Loucy (cell line): ENCODE measurements at regions not wholly inside any gene's neighbourhood (a gene's known extent, or its start where the extent isn't known, plus 50 kb on each side); places are given as distances from the start of the nearest gene placed in this dataset.

Experiments used
- H2AFZ ChIP-seq: fragments of 200-600 bp; sonication (generic); 2 replicates; pipeline ENCODE4 v1.6.0; 2016; ENCODE audit warnings: antibody characterized with exemption, mild to moderate bottlenecking, low read length, moderate library complexity
- H3F3A ChIP-seq: fragments of 200-600 bp; 2 replicates; pipeline ENCODE4 v1.6.0; 2016; ENCODE audit warnings: antibody characterized with exemption, low read depth, mild to moderate bottlenecking
- H3K27me3 ChIP-seq: fragments of 200-600 bp; sonication (generic); 2 replicates; pipeline ENCODE4 v1.6.1; 2014; ENCODE audit warnings: low read length, mild to moderate bottlenecking; ENCODE audit not compliant: insufficient read depth, poor library complexity, severe bottlenecking
- H3K36me3 ChIP-seq: fragments of 200-600 bp; sonication (generic); 2 replicates; pipeline ENCODE4 v1.6.1; 2016; ENCODE audit warnings: low read length; ENCODE audit not compliant: insufficient read depth
- H3K4me1 ChIP-seq: fragments of 200-600 bp; sonication (generic); 2 replicates; pipeline ENCODE4 v1.5.1; 2014; ENCODE audit warnings: low read length, mild to moderate bottlenecking; ENCODE audit not compliant: insufficient read depth, poor library complexity, severe bottlenecking
- H3K4me2 ChIP-seq: fragments of 200-600 bp; sonication (generic); 2 replicates; pipeline ENCODE4 v1.6.0; 2014; ENCODE audit warnings: antibody characterized with exemption, low read length, low read depth, mild to moderate bottlenecking; ENCODE audit not compliant: poor library complexity, severe bottlenecking
- H3K4me3 ChIP-seq: fragments of 200-600 bp; sonication (generic); 2 replicates; pipeline ENCODE4 v1.5.1; 2014; ENCODE audit warnings: low read length, mild to moderate bottlenecking, mixed read lengths; ENCODE audit not compliant: poor library complexity, severe bottlenecking
- H3K79me2 ChIP-seq: fragments of 200-600 bp; sonication (generic); 2 replicates; pipeline ENCODE4 v1.6.1; 2014; ENCODE audit warnings: low read length; ENCODE audit not compliant: insufficient read depth
- H3K9ac ChIP-seq: fragments of 200-600 bp; sonication (generic); 2 replicates; pipeline ENCODE4 v1.6.0; 2014; ENCODE audit warnings: mild to moderate bottlenecking, low read depth, low read length, moderate library complexity; ENCODE audit not compliant: poor library complexity, severe bottlenecking
- H3K9me2 ChIP-seq: fragments of 200-600 bp; sonication (generic); replicated peaks from 2 replicates; pipeline ENCODE4 v1.6.1; 2016; ENCODE audit warnings: low read depth, low read length, mixed read lengths
- H3K9me3 ChIP-seq: fragments of 200-600 bp; sonication (generic); 2 replicates; pipeline ENCODE4 v1.6.1; 2014; ENCODE audit warnings: mild to moderate bottlenecking, antibody characterized with exemption, low read length, low read depth; ENCODE audit not compliant: insufficient read depth
- H4K20me1 ChIP-seq: fragments of 200-600 bp; sonication (generic); 2 replicates; pipeline ENCODE4 v1.6.0; 2014; ENCODE audit warnings: antibody characterized with exemption, low read length, mild to moderate bottlenecking; ENCODE audit not compliant: insufficient read depth, poor library complexity, severe bottlenecking
- CTCF ChIP-seq: fragments of 200-600 bp; sonication (generic); conservative IDR thresholded peaks from 2 replicates; pipeline ENCODE4 v1.5.1; 2014; ENCODE audit warnings: mild to moderate bottlenecking, antibody characterized with exemption, low read length
- EZH2phosphoT487 ChIP-seq: fragments of 200-600 bp; IDR thresholded peaks from 2 replicates; pipeline ENCODE4 v1.6.1; 2018; ENCODE audit warnings: antibody characterized with exemption, mild to moderate bottlenecking, moderate library complexity, borderline replicate concordance

GRCh38 chr13:109397285-109397684, 389.1 kb downstream of the IRS2 start:
- Histone ChIP-seq H4K20me1 (no peaks in the 10 kb centered on the region), H3K9me2 (no peaks in the 10 kb centered on the region), H3K36me3 (no peaks in the 10 kb centered on the region), H3F3A (no peaks in the 10 kb centered on the region), H3K4me1 (no peaks in the 10 kb centered on the region), H3K9ac (no peak overlapping the region), H3K4me3 (no peak overlapping the region), H3K79me2 (no peaks in the 10 kb centered on the region), H3K9me3 (peaks cover 4% of the 10 kb centered on the region; the same call in 1 of the 2 replicates), H2AFZ (no peak overlapping the region), H3K4me2 (no peak overlapping the region), H3K27me3 (no peaks in the 10 kb centered on the region)
- TF ChIP-seq CTCF (no peak), EZH2phosphoT487 (no peak)

DNA sequence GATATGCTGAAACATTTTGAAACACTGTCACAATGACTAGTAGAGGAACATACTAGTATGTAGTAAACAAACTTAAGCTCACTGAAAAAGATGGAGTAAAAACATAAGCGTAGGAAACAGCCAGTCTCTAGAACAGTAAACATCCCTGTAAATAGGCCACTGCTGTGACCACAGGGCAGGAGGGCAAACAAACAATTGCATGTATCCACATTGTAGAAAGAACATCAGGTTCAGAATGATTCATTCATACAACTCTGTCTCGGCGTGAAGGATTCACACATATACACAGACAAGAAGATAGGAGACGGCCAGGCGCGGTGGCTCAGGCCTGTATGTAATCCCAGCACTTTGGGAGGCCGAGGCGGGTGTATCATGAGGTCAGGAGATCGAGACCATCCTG, 390.1 kb downstream of the IRS2 start:
- Histone ChIP-seq H3K4me3 (no peak overlapping the region), H2AFZ (no peak overlapping the region), H3K4me2 (no peak overlapping the region), H3F3A (no peaks in the 10 kb centered on the region), H3K9ac (no peak overlapping the region), H4K20me1 (no peaks in the 10 kb centered on the region), H3K79me2 (no peaks in the 10 kb centered on the region), H3K36me3 (no peaks in the 10 kb centered on the region), H3K4me1 (no peaks in the 10 kb centered on the region), H3K27me3 (no peaks in the 10 kb centered on the region), H3K9me2 (no peaks in the 10 kb centered on the region), H3K9me3 (peaks cover 4% of the 10 kb centered on the region; the same call in 1 of the 2 replicates)
- TF ChIP-seq CTCF: no peak
- no peak for TF ChIP-seq EZH2phosphoT487

DNA sequence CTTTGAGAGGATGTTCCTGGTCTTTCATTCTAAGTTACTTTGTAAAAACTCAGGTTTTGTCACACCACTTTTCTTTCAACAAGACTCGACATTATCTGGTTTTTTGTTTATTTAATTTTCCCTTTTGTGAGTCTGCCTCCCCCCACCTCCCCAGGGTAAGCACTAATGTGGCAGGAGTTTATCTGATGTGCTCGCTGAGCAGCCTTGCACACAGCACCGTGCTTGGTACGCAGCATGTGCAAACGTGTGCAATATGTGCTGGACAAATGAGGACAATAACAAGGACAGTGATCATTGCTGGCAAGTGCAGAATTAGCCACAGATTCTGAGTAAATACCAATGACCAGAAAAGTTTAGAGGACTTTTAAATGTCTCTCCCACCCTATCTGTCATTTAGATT, 391.4 kb downstream of the IRS2 start:
- peaks cover 4% of the 10 kb centered on the region; the same call in 1 of the 2 replicates for H3K9me3 ChIP-seq
- no peaks in the 10 kb centered on the region for H3K36me3 ChIP-seq
- no peak overlapping the region for H3K4me3 ChIP-seq
- H3F3A ChIP-seq: no peaks in the 10 kb centered on the region
- no peaks in the 10 kb centered on the region for H3K4me1 ChIP-seq
- H3K9ac ChIP-seq: no peak overlapping the region
- no peak overlapping the region for H2AFZ ChIP-seq
- TF ChIP-seq CTCF (no peak), EZH2phosphoT487 (no peak)
- H3K79me2 ChIP-seq: no peaks in the 10 kb centered on the region
- no peaks in the 10 kb centered on the region for H3K9me2 ChIP-seq
- no peak overlapping the region for H3K4me2 ChIP-seq
- no peaks in the 10 kb centered on the region for H4K20me1 ChIP-seq
- H3K27me3 ChIP-seq: no peaks in the 10 kb centered on the region
